GM21717 (cell line): ENCODE measurements at regions not wholly inside any gene's neighbourhood (a gene's known extent, or its start where the extent isn't known, plus 50 kb on each side); places are given as distances from the start of the nearest gene placed in this dataset.
"Not testable (repeated sequence)": the region's sequence is repeated elsewhere in the genome, so short reads cannot be mapped to it uniquely, and the experiment has no call there.

Experiments
- ATAC-seq: cut with Tn5 transposase; IDR thresholded peaks from one replicate; pipeline ENCODE4 v1.9.1; 2021; ENCODE audit warnings: mild to moderate bottlenecking, moderate library complexity; ENCODE audit not compliant: unreplicated experiment

GRCh38 chr4:190118519-190118918, 54.2 kb downstream of the DBET start:
- not testable (repeated sequence) for ATAC-seq

- not testable (repeated sequence) for ATAC-seq
Measured at GRCh38 chr4:190119474-190119873, 54.1 kb upstream of the DUX4 start.

GRCh38 chr4:190120111-190120514, 53.5 kb upstream of the DUX4 start:
- peak; percentile 59 for ATAC-seq

- peak; percentile 50 for ATAC-seq
Measured at GRCh38 chr4:190120537-190121001, 53.0 kb upstream of the DUX4 start.

GRCh38 chr4:190121076-190121671, 52.4 kb upstream of the DUX4 start:
- ATAC-seq, result not testable (repeated sequence)

- ATAC-seq, result no peak
Measured at GRCh38 chr4:190121759-190122158, 51.8 kb upstream of the DUX4 start.

GRCh38 chr4:190122161-190123142, 51.1 kb upstream of the DUX4 start:
- ATAC-seq, result not testable (repeated sequence)
